Endodermal cell (in vitro differentiated cells): ENCODE measurements at regions not wholly inside any gene's neighbourhood (a gene's known extent, or its start where the extent isn't known, plus 50 kb on each side); places are given as distances from the start of the nearest gene placed in this dataset.
A peak's percentile ranks its signal among the peaks of the same experiment; 100 is the strongest.

Experiments
- DNase-seq: peaks from one replicate; pipeline ENCODE4 v3.0.0-alpha.2; 2017
- H3K27ac ChIP-seq: 2 replicates; pipeline ENCODE4 v1.5.1; 2013; ENCODE audit warnings: mild to moderate bottlenecking, low read depth, low read length, moderate library complexity
- H3K27me3 ChIP-seq: 2 replicates; pipeline ENCODE4 v1.6.1; 2013; ENCODE audit warnings: mild to moderate bottlenecking, low read length, moderate library complexity; ENCODE audit not compliant: insufficient read depth, control insufficient read depth, poor library complexity, severe bottlenecking
- H3K36me3 ChIP-seq: 2 replicates; pipeline ENCODE4 v1.7.0; 2013; ENCODE audit warnings: mild to moderate bottlenecking, low read length, moderate library complexity; ENCODE audit not compliant: control insufficient read depth, insufficient read depth
- H3K4me1 ChIP-seq: one replicate; pipeline ENCODE4 v1.7.0; 2013; ENCODE audit warnings: low read length; ENCODE audit not compliant: control insufficient read depth, insufficient read depth
- H3K4me3 ChIP-seq: 2 replicates; pipeline ENCODE4 v1.5.1; 2013; ENCODE audit warnings: mild to moderate bottlenecking, low read length, moderate library complexity
- H3K9ac ChIP-seq: 2 replicates; pipeline ENCODE4 v1.6.1; 2013; ENCODE audit warnings: mild to moderate bottlenecking, low read length, moderate library complexity; ENCODE audit not compliant: poor library complexity, severe bottlenecking; ENCODE audit errors: extremely low read depth
- H3K9me3 ChIP-seq: 2 replicates; pipeline ENCODE4 v1.6.1; 2013; ENCODE audit warnings: mild to moderate bottlenecking, low read length, moderate library complexity; ENCODE audit not compliant: control insufficient read depth
- H3K27ac Mint-ChIP-seq: 2 replicates; pipeline ENCODE4 v1.8.0; 2020; ENCODE audit warnings: mixed read lengths
- H3K27me3 Mint-ChIP-seq: 2 replicates; pipeline ENCODE4 v1.8.0; 2021; ENCODE audit warnings: mild to moderate bottlenecking, mixed read lengths; ENCODE audit not compliant: insufficient read depth
- H3K36me3 Mint-ChIP-seq: 2 replicates; pipeline ENCODE4 v1.8.0; 2020; ENCODE audit warnings: low read depth, mixed read lengths
- H3K4me1 Mint-ChIP-seq: 2 replicates; pipeline ENCODE4 v1.8.0; 2020; ENCODE audit warnings: mixed read lengths
- H3K4me3 Mint-ChIP-seq: 2 replicates; pipeline ENCODE4 v1.8.0; 2020; ENCODE audit warnings: mild to moderate bottlenecking, moderate library complexity, mixed read lengths
- H3K9me3 Mint-ChIP-seq: 2 replicates; pipeline ENCODE4 v1.8.0; 2020; ENCODE audit warnings: mild to moderate bottlenecking, mixed read lengths
- WGBS, 2 experiments: methylation state at CpG; one replicate each; pipeline versions ENCODE4 v1.1.5 to v1.1.7; 2013; ENCODE audit warnings: missing lambda C conversion rate in 2 of 2, mixed read lengths in 1 of 2; ENCODE audit not compliant: insufficient coverage in 1 of 2, insufficient read length in 1 of 2; 5-methylcytosine and 5-hydroxymethylcytosine counted together
- TF ChIP-seq, protein P1 (sequence below): fragments of 200-600 bp; sonication (generic); conservative IDR thresholded peaks from 2 replicates; pipeline ENCODE4 v1.5.0; 2021; ENCODE audit warnings: antibody characterized with exemption, mild to moderate bottlenecking

DNA sequence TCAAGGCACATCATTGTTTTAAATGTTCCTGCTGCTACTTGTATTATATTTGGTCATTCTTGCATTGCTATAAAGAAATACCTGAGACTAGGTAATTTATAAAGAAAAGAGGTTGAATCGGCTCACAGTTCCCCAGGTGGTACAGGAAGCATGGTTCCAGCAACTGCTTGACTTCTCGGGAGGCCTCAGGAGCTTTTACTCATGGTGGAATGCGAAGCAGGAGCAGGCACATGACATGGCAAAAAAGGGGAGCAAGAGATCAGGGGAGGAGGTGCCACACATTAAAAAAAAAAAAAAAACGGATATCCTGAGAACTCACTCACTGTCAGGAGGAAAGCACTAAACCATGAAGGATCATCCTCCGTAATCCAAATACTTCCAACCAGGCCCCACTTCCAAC, 286.9 kb upstream of the PLSCR5 start:
- no peak overlapping the region for H3K27ac ChIP-seq

GRCh38 chr3:146889626-146890025, 284.5 kb upstream of the PLSCR5 start:
- Histone ChIP-seq H3K27ac (no peak overlapping the region), H3K9me3 (no peaks in the 10 kb centered on the region), H3K4me1 (no peaks in the 10 kb centered on the region), H3K27me3 (no peaks in the 10 kb centered on the region), H3K9ac (no peak overlapping the region), H3K4me3 (no peak overlapping the region), H3K36me3 (no peaks in the 10 kb centered on the region)
- H3K9me3 Mint-ChIP-seq = no peaks in the 10 kb centered on the region
- H3K4me3 Mint-ChIP-seq = no peak overlapping the region
- no peak for DNase-seq
- no peak overlapping the region for H3K27ac Mint-ChIP-seq
- no peaks in the 10 kb centered on the region for H3K36me3 Mint-ChIP-seq
- H3K4me1 Mint-ChIP-seq = peaks cover 3% of the 10 kb centered on the region
- no peaks in the 10 kb centered on the region for H3K27me3 Mint-ChIP-seq
- 100% methylated on average over 1 of the region's 1 CpG; no CpG with 5 or more reads in 1 of the 2 experiments for WGBS, 2 experiments
- TF ChIP-seq, protein P1, sequence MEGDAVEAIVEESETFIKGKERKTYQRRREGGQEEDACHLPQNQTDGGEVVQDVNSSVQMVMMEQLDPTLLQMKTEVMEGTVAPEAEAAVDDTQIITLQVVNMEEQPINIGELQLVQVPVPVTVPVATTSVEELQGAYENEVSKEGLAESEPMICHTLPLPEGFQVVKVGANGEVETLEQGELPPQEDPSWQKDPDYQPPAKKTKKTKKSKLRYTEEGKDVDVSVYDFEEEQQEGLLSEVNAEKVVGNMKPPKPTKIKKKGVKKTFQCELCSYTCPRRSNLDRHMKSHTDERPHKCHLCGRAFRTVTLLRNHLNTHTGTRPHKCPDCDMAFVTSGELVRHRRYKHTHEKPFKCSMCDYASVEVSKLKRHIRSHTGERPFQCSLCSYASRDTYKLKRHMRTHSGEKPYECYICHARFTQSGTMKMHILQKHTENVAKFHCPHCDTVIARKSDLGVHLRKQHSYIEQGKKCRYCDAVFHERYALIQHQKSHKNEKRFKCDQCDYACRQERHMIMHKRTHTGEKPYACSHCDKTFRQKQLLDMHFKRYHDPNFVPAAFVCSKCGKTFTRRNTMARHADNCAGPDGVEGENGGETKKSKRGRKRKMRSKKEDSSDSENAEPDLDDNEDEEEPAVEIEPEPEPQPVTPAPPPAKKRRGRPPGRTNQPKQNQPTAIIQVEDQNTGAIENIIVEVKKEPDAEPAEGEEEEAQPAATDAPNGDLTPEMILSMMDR = no peak

More for the DNA sequence above, 286.9 kb upstream of the PLSCR5 start:
- H3K36me3 Mint-ChIP-seq = no peaks in the 10 kb centered on the region
- no peak overlapping the region for H3K4me3 Mint-ChIP-seq
- H3K9ac ChIP-seq = no peak overlapping the region
- no peak overlapping the region for H3K4me3 ChIP-seq
- no peaks in the 10 kb centered on the region for H3K27me3 Mint-ChIP-seq
- H3K9me3 ChIP-seq = no peaks in the 10 kb centered on the region
- peaks cover 3% of the 10 kb centered on the region for H3K4me1 Mint-ChIP-seq
- no peaks in the 10 kb centered on the region for H3K27me3 ChIP-seq
- no peaks in the 10 kb centered on the region for H3K9me3 Mint-ChIP-seq
- DNase-seq = peak; percentile 54
- WGBS, 2 experiments = 80% methylated on average over 5 of the region's 5 CpGs; no CpG with 5 or more reads in 1 of the 2 experiments
- TF ChIP-seq, protein P1 = no peak
- H3K27ac Mint-ChIP-seq = peak overlapping the region; percentile 45
- no peaks in the 10 kb centered on the region for H3K4me1 ChIP-seq
- no peaks in the 10 kb centered on the region for H3K36me3 ChIP-seq

GRCh38 chr3:146888176-146888575, 283.0 kb upstream of the PLSCR5 start:
- Histone ChIP-seq H3K4me3 (no peak overlapping the region), H3K36me3 (no peaks in the 10 kb centered on the region), H3K27ac (no peak overlapping the region), H3K27me3 (no peaks in the 10 kb centered on the region), H3K9ac (no peak overlapping the region), H3K4me1 (no peaks in the 10 kb centered on the region), H3K9me3 (no peaks in the 10 kb centered on the region)
- Mint-ChIP-seq H3K27me3 (no peaks in the 10 kb centered on the region), H3K27ac (no peak overlapping the region), H3K9me3 (no peaks in the 10 kb centered on the region), H3K36me3 (no peaks in the 10 kb centered on the region), H3K4me3 (no peak overlapping the region), H3K4me1 (peaks cover 3% of the 10 kb centered on the region)
- WGBS, 2 experiments = 95 to 96% methylated on average over 3 to 4 of the region's 4 CpGs
- TF ChIP-seq, protein P1 = no peak
- DNase-seq = no peak
